OCI-LY1 (cell line): ENCODE measurements at regions not wholly inside any gene's neighbourhood (a gene's known extent, or its start where the extent isn't known, plus 50 kb on each side); places are given as distances from the start of the nearest gene placed in this dataset.

ENCODE experiments used
- H2AFZ ChIP-seq: fragments of 200-600 bp; sonication (generic), shearing (Covaris generic); 2 replicates; pipeline ENCODE4 v1.6.0; 2014; ENCODE audit warnings: antibody characterized with exemption, mild to moderate bottlenecking, low read length
- H3F3A ChIP-seq: fragments of 200-600 bp; sonication (generic), shearing (Covaris generic); 2 replicates; pipeline ENCODE4 v1.6.0; 2014; ENCODE audit warnings: mild to moderate bottlenecking, antibody characterized with exemption, low read length, moderate library complexity; ENCODE audit not compliant: insufficient read depth
- H3K27ac ChIP-seq: fragments of 200-600 bp; sonication (generic); 2 replicates; pipeline ENCODE4 v1.5.1; 2014; ENCODE audit warnings: low read length, mixed run types, mild to moderate bottlenecking, low read depth; ENCODE audit not compliant: poor library complexity, severe bottlenecking
- H3K27me3 ChIP-seq: fragments of 200-600 bp; sonication (generic); 2 replicates; pipeline ENCODE4 v1.6.0; 2014; ENCODE audit warnings: antibody characterized with exemption, mild to moderate bottlenecking, low read length, moderate library complexity; ENCODE audit not compliant: insufficient read depth
- H3K36me3 ChIP-seq: fragments of 200-600 bp; sonication (generic); 2 replicates; pipeline ENCODE4 v1.6.1; 2014; ENCODE audit warnings: mild to moderate bottlenecking, antibody characterized with exemption, low read length, moderate library complexity, mixed read lengths; ENCODE audit not compliant: insufficient read depth
- H3K4me1 ChIP-seq: fragments of 200-600 bp; sonication (generic); 2 replicates; pipeline ENCODE4 v1.5.1; 2014; ENCODE audit warnings: mild to moderate bottlenecking, low read length, moderate library complexity; ENCODE audit not compliant: insufficient read depth, severe bottlenecking
- H3K4me2 ChIP-seq: fragments of 200-600 bp; sonication (generic), shearing (Covaris generic); 2 replicates; pipeline ENCODE4 v1.6.1; 2014; ENCODE audit warnings: low read length
- H3K4me3 ChIP-seq: fragments of 200-600 bp; sonication (generic); 2 replicates; pipeline ENCODE4 v1.5.1; 2014; ENCODE audit warnings: low read length, low read depth, mild to moderate bottlenecking, mixed read lengths; ENCODE audit not compliant: poor library complexity, severe bottlenecking
- H3K79me2 ChIP-seq: fragments of 200-600 bp; shearing (Covaris generic); 2 replicates; pipeline ENCODE4 v1.6.1; 2016; ENCODE audit warnings: mixed run types, low read length, mixed read lengths; ENCODE audit not compliant: insufficient read depth
- H3K9ac ChIP-seq: fragments of 200-600 bp; sonication (generic), shearing (Covaris generic); 2 replicates; pipeline ENCODE4 v1.6.1; 2014; ENCODE audit warnings: mild to moderate bottlenecking, low read length, mixed read lengths
- H3K9me2 ChIP-seq: fragments of 200-600 bp; sonication (generic), shearing (Covaris generic); 2 replicates; pipeline ENCODE4 v1.6.1; 2014; ENCODE audit warnings: low read depth, mild to moderate bottlenecking, low read length, mixed read lengths
- H3K9me3 ChIP-seq: fragments of 200-600 bp; shearing (Covaris generic); 2 replicates; pipeline ENCODE4 v1.6.1; 2014; ENCODE audit warnings: low read length, mixed read lengths
- H4K20me1 ChIP-seq: fragments of 200-600 bp; sonication (generic), shearing (Covaris generic); 2 replicates; pipeline ENCODE4 v1.6.0; 2016; ENCODE audit warnings: mild to moderate bottlenecking, low read length; ENCODE audit not compliant: insufficient read depth
- EZH2 ChIP-seq: fragments of 200-600 bp; sonication (generic), shearing (Covaris generic); IDR thresholded peaks from 2 replicates; pipeline ENCODE4 v1.8.0; 2017; ENCODE audit warnings: borderline replicate concordance, mixed run types, mild to moderate bottlenecking, antibody characterized with exemption, low read length, moderate library complexity, mixed read lengths
- TF ChIP-seq, protein P1 (sequence below): fragments of 200-600 bp; sonication (generic), shearing (Covaris generic); IDR thresholded peaks from 2 replicates; pipeline ENCODE4 v1.5.1; 2017; ENCODE audit warnings: mild to moderate bottlenecking, antibody characterized with exemption, low read length, moderate library complexity, mixed read lengths

DNA sequence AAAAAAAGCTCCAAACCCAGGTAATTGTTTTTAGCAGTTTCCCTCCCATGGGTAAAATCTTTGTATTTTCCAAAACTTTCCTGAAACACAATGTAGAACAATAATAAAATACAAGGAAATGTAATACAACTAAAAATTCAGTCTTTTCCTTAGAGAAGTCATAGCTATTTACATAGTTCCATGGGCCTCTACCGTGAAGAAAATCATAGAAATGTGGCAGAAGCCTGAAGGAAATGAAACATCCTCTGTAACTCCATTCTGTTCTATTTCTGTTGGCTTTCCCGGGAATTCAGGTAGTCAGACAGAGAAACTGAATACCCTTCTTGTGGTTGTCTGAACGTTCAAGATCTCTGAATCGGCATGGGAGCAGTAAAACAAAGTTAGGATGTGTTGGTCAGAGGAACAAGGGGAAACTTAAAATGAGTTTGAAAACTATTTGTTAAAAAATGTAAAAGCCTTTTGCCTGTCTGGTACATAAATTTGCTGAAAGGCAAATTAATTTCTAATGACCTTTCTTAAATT is 202.4 kb upstream of the ZNF608 start:
- H3K27me3 ChIP-seq = no peaks in the 10 kb centered on the region
- no peak overlapping the region for H3K27ac ChIP-seq
- TF ChIP-seq EZH2 = no peak
- TF ChIP-seq, protein P1, sequence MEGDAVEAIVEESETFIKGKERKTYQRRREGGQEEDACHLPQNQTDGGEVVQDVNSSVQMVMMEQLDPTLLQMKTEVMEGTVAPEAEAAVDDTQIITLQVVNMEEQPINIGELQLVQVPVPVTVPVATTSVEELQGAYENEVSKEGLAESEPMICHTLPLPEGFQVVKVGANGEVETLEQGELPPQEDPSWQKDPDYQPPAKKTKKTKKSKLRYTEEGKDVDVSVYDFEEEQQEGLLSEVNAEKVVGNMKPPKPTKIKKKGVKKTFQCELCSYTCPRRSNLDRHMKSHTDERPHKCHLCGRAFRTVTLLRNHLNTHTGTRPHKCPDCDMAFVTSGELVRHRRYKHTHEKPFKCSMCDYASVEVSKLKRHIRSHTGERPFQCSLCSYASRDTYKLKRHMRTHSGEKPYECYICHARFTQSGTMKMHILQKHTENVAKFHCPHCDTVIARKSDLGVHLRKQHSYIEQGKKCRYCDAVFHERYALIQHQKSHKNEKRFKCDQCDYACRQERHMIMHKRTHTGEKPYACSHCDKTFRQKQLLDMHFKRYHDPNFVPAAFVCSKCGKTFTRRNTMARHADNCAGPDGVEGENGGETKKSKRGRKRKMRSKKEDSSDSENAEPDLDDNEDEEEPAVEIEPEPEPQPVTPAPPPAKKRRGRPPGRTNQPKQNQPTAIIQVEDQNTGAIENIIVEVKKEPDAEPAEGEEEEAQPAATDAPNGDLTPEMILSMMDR = no peak
- no peak overlapping the region for H3K4me2 ChIP-seq
- H3K4me1 ChIP-seq = peaks cover 40% of the 10 kb centered on the region
- H2AFZ ChIP-seq = no peak overlapping the region
- no peaks in the 10 kb centered on the region for H3K9me3 ChIP-seq
- no peaks in the 10 kb centered on the region for H4K20me1 ChIP-seq
- H3F3A ChIP-seq = no peaks in the 10 kb centered on the region
- no peak overlapping the region for H3K9ac ChIP-seq
- H3K36me3 ChIP-seq = peaks cover 21% of the 10 kb centered on the region
- no peaks in the 10 kb centered on the region for H3K9me2 ChIP-seq
- H3K79me2 ChIP-seq = no peaks in the 10 kb centered on the region
- H3K4me3 ChIP-seq = no peak overlapping the region

DNA sequence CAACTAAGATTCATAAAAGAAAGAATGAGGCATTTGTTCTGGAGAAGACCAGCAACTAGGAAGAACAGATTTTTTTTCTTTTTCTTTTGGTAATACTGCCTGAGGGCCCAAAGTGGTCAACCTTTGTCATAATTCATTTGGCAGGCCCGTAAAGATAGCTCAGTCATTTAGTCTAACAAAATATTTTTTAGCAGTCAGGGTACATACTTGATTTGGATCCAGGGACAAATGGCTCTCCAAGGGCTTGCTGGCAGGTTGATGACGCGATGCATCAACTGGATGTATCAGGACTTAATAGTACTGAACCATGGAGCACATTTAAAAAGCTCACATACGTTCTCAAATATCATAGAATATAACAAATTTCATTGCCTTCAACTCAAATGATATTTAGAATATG is 203.4 kb upstream of the ZNF608 start:
- no peaks in the 10 kb centered on the region for H3F3A ChIP-seq
- no peaks in the 10 kb centered on the region for H3K9me3 ChIP-seq
- no peaks in the 10 kb centered on the region for H3K27me3 ChIP-seq
- H3K4me3 ChIP-seq = no peak overlapping the region
- peaks cover 43% of the 10 kb centered on the region for H3K4me1 ChIP-seq
- no peaks in the 10 kb centered on the region for H3K9me2 ChIP-seq
- no peak overlapping the region for H3K27ac ChIP-seq
- peaks cover 21% of the 10 kb centered on the region for H3K36me3 ChIP-seq
- no peak overlapping the region for H3K9ac ChIP-seq
- no peak for TF ChIP-seq EZH2
- TF ChIP-seq, protein P1 = no peak
- H3K79me2 ChIP-seq = no peaks in the 10 kb centered on the region
- H4K20me1 ChIP-seq = no peaks in the 10 kb centered on the region
- no peak overlapping the region for H3K4me2 ChIP-seq
- no peak overlapping the region for H2AFZ ChIP-seq

DNA sequence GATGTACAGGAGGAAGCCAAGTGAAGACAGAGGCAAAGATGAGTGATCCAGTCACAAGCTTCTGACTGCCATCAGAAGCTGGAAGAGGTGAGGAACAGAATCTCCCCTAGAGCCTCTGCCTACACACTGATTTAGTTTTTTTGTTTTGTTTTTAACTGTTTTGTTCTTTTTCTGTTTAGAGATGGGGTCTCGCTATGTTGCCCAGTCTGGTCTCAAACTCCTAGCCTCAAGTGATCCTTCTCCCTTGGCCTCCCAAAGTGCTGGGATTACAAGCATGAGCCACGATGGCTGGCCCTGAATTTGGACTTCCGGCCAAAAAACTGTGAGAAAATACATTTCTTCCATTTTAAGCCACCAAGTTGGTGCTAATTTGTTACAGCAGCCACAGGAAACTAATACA is 204.7 kb upstream of the ZNF608 start:
- H3K4me2 ChIP-seq = peak overlapping the region; percentile 90
- H2AFZ ChIP-seq = no peak overlapping the region

More for the DNA sequence above, 204.7 kb upstream of the ZNF608 start:
- Histone ChIP-seq H3K9ac (peak overlapping the region; percentile 62), H3K4me1 (peaks cover 43% of the 10 kb centered on the region), H3K27ac (peak overlapping the region; percentile 95), H3K27me3 (no peaks in the 10 kb centered on the region), H3K4me3 (peak overlapping the region; percentile 61), H3K9me3 (no peaks in the 10 kb centered on the region), H3K79me2 (no peaks in the 10 kb centered on the region), H3K9me2 (no peaks in the 10 kb centered on the region), H4K20me1 (no peaks in the 10 kb centered on the region), H3K36me3 (peaks cover 21% of the 10 kb centered on the region), H3F3A (no peaks in the 10 kb centered on the region)
- TF ChIP-seq EZH2 = no peak
- TF ChIP-seq, protein P1 = no peak
